GM18508 (cell line): ENCODE measurements at regions not wholly inside any gene's neighbourhood (a gene's known extent, or its start where the extent isn't known, plus 50 kb on each side); places are given as distances from the start of the nearest gene placed in this dataset.
"Not testable (repeated sequence)": the region's sequence is repeated elsewhere in the genome, so short reads cannot be mapped to it uniquely, and the experiment has no call there.

Experiments
- ATAC-seq: cut with Tn5 transposase; IDR thresholded peaks from one replicate; pipeline ENCODE4 v1.9.1; 2021; ENCODE audit warnings: moderate number of reproducible peaks; ENCODE audit not compliant: insufficient read depth, unreplicated experiment

DNA sequence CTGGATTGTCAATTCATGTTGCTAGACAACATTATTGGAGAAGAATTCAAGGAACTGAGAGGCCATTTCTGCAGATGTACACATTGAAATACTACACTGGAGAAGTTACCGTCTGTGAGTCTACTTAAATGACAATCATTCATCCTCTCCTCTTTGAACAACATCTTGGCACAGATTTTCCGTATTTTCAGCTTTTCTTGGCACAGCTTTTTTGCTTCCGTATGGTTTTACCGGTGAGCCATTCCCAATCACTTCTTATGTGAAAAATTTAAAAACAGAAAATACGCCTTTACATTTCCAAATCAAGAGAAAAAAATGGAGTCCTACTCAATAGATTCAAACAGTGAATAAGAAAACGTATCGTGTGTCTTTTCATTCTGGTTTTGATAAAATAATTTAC, 1493.7 kb downstream of the AMY1C start:
- no peak for ATAC-seq

GRCh38 chr1:105243969-105244368, 1494.3 kb downstream of the AMY1C start:
- ATAC-seq, result no peak

DNA sequence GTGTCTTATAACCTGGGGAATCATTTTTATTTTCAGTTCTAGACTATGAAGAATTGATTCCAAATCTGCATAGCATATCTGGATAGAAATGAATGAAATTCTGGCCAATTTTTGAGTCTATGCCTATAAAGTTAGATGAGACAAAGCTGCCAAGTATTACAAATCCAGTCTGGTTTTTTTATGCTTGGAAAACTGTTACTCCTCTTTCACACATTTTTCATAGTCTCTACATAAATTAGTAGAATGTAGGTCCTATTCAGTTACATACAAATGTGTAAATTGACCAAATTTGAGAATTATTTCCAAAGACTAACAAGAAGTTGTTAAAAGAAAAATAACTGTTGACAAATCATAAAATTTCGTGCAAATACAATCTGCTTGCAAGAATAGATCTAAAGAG, 1505.2 kb downstream of the AMY1C start:
- ATAC-seq, result no peak

- no peak for ATAC-seq
These were observed 1510.3 kb downstream of the AMY1C start for GRCh38 chr1:105260001-105260400.

DNA sequence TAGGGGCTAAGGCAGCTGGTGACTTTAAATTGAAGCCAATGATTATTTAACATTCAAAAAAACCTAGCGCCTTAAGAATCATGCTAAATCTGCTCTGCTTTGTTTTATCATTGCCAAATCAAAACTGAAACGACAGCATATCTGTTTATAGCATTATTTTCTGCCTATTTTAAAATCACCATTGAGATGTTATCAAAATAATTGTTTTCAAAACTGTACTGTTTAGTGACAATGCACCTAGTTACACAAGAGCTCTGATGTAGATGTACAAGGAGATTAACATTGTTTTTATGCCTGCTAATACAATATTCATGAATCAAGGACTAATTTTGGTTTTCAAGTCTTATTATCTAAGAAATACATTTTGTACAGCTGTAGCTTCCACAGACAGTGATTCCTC, 1521.3 kb downstream of the AMY1C start:
- no peak for ATAC-seq

DNA sequence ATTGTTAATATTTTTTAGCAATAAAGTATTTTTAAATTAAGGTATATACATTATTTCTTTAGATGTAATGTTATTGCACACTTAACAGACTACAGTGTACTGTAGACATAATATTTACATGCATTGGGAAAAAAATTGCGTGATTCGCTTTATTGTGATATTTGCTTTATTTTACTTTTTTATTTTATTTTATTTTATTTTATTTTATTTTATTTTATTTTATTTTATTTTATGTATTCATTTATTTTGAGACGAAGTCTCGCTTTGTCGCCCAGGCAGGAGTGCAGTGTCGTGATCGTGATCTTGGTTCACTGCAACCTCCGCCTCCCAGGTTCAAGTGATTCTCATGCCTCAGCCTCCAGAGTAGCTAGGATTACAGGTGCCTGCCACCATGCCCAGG, 1522.7 kb downstream of the AMY1C start:
- not testable (repeated sequence) for ATAC-seq

DNA sequence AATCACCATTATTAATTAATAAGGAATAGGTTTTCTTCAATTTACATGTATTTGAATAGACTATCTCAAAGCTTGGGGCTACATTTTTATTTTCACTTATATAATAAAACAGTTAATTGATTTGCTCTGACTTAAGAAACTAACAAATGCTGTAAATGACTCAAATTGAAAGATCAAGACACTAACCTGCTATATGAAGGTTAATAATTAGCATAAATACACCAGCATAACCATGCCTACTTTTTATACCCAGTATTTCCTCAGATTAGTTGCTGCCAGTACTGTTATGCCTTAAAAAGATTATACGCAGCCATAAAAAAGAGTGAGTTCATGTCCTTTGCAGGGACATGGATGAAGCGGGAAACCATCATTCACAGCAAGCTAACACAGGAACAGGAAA, 1545.1 kb downstream of the AMY1C start:
- ATAC-seq, result no peak

DNA sequence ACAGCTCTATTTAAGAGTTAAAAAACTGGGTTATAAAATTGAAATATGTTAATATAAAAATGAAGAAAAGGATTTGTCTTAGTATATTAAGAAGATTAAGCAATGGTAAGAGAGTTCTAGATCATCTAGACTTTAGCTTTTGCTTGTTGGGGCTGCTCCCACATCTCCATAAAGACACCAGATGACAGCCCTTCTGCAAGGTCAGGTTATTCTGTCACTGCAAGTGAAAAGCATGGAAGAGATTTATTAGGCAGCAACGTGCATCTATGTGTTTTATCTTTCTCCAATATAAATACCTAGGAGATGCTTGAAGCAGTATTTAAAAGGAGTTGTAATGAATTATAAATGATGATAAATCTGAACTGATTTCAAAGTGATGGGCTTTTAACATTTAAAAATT, 1560.4 kb downstream of the AMY1C start:
- ATAC-seq, result no peak

- no peak for ATAC-seq
These were observed 1568.3 kb downstream of the AMY1C start for GRCh38 chr1:105317976-105318375.

- no peak for ATAC-seq
These were observed 1577.2 kb downstream of the AMY1C start for GRCh38 chr1:105326886-105327285.

GRCh38 chr1:105337420-105337819, 1587.7 kb downstream of the AMY1C start:
- no peak for ATAC-seq

DNA sequence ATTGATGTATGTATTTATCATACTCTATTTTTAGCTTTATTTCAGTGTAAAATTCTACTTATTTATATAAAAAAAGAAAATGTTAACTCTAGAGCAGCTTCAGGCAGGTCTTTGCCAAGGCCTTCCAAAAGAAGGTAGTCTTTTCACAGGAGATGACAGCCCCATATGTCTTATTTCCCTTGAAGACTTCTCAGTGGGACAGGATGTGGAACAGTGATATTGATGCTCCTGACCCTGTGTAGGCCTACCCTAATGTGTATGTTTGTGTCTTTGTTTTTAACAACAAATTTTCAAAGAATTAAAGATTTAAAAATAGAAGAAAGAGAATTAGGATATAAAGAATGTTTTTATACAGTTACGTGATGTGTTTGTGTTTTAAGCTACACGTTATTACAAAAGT, 1593.6 kb downstream of the AMY1C start:
- ATAC-seq, result no peak

DNA sequence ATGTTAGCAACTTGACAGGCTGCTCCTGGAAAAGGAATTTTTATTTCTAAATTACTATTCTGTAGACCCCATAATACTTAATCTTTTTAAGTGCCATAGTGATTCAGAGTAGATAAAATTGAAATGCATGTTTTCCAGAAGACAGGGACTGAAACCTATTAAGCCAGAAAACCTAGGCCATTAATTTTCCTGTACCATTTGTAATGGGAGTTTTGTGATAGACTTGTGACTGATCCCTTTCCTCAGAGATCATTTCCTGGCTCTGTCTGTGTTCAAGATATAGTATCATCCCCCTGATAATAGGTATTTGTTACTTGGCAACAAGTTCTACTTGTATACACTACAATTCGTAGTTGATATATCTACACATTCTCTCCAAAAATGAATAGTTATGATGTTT, 1609.8 kb downstream of the AMY1C start:
- no peak for ATAC-seq

DNA sequence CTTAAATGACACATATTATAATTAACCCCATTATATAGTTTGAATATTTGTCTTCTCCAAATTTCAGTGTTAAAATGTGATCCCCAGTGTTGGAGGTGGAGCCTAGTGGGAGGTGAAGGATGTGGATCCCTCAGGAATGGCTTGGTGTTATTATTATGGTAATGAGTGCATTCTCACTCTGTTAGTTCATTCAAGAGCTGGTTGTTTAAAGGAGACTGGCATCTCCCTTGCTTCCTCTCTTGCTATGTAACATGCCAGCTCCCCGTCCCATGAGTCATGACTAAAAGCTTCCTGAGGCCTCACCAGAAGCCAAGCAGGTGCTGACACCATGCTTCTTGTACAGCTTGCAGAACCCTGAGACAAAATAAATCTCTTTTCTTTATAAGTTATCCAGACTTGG, 1612.7 kb downstream of the AMY1C start:
- no peak for ATAC-seq

DNA sequence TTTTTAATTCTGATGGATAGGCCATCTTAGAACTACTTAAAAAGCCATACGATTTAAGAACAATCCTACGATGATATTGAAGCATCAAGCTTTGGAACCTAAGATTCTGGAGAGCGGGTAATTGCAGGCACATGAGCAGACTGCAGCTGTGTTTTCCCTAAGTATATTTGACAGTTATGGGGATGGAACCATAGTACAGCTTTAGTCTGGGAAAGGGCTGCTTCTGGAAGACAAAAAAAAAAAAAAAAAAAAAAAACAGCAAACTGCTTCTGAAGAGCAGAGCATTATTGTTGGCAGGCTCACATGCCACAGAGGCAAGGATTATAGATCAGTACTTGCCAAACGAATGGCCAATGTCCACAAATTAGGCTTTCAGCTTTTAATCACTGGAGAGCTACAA, 1618.7 kb downstream of the AMY1C start:
- ATAC-seq, result no peak

GRCh38 chr1:105373681-105374080, 1624.0 kb downstream of the AMY1C start:
- ATAC-seq, result no peak

DNA sequence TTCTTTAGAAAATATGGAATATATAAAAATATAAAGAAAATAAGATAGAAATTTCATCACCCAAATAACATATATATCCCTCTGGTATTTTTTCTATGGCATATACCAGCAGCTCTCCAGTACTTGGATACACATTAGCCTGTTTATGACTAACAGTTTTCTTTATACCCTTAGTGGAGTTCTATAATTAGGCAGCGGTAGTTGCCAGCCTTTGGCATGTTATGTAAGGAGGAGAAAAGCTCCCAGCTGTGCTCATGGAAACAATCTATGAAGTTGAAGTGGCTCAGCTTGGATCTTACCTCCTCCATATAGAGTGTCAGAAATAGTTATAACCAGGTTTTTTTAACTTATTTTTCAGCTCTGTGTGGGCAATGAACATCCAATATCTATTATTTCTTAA, 1636.8 kb downstream of the AMY1C start:
- no peak for ATAC-seq

- ATAC-seq, result no peak
These were observed 1646.3 kb downstream of the AMY1C start for GRCh38 chr1:105396001-105396400.

DNA sequence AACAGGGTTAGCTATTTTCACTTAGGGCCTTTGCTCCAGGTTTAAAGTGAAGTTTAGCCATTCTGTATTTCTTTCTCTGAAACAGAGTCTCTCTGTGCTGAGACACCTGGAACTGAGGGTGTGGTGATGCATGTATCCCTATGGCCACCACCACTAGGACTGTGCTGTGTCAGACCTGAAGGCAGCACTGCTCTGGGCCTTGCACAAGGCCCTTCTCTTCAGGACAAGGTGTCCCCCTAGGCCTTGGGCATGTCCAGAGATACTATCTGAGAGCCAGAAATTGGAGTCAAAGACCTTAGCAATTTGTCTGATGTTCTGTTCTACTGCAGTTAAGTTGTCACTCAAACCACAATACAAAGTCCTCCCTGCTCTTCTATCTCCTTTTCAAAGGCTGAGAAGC, 1649.2 kb downstream of the AMY1C start:
- ATAC-seq, result no peak

- no peak for ATAC-seq
These were observed 1650.0 kb downstream of the AMY1C start for GRCh38 chr1:105399716-105400115.

- ATAC-seq, result no peak
These were observed 1640.2 kb upstream of the PRMT6 start for GRCh38 chr1:105416261-105416660.

DNA sequence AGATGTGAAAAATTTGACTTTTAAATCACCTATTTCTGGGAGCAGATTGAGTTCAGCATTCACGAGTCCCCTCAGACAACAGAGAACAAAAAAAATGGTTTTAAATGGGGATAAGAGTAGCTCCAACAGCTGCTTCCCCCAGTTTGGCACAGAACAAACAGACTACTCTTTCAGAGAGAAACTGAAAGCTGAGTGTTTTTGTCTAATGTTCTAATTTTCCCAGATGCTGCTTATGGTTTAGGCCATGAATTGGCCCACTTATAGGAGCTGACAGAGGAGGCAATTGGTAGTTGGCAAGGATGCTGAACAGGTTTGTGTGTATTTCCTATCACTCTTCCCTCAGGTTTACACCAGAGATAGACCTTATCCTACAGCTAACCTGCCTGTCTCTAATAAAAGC, 1637.4 kb upstream of the PRMT6 start:
- ATAC-seq, result no peak

DNA sequence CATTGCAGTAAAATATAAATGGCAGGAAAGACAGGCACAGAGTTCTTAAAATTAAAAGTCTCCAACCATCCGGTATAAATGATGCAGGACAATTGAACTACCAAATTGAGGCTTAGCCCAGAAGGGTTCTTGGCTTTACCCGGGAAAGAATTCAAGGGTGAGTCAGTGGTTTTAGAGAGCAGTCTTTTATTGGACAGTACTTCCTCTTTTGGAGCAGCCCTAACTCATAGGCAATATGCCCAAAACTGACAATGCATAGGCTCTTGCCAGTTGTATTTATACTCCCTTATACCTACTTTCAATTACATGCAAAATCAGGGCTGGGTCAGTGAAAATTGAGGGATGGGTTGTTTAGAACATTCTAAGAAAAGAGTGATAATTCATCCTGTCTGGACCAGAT, 1628.9 kb upstream of the PRMT6 start:
- ATAC-seq, result no peak
